ENCODE measurements at regions not wholly inside any gene's neighbourhood (a gene's known extent, or its start where the extent isn't known, plus 50 kb on each side); places are given as distances from the start of the nearest gene placed in this dataset.

- no peak for TF ChIP-seq CTCF (IDR thresholded peaks at IDR 0.05)
- Histone ChIP-seq H3K36me3 (no peaks in the 10 kb centered on the region), H3K4me1 (ENCODE audit: control insufficient read depth in 1 of 2, insufficient read depth in 1 of 2, low read depth in 1 of 2, low read length in 1 of 2) (no peaks in the 10 kb centered on the region), H3K27ac (no peak overlapping the region), H3K9me3 (no peaks in the 10 kb centered on the region), H3K27me3 (no peaks in the 10 kb centered on the region), H3K4me3 (ENCODE audit: low read depth in 1 of 2, low read length in 1 of 2) (no peak overlapping the region)
Observed at GRCh38 chr3:187906920-187907319, 161.7 kb upstream of the BCL6 start.

GRCh38 chr3:187909866-187910265 lies 164.6 kb upstream of the BCL6 start:
- TF ChIP-seq CTCF (IDR thresholded peaks at IDR 0.05): no peak

GRCh38 chr3:187912007-187912406 lies 166.7 kb upstream of the BCL6 start:
- TF ChIP-seq CTCF (IDR thresholded peaks at IDR 0.05): no peak
- H3K9me3 ChIP-seq: no peaks in the 10 kb centered on the region
- no peak overlapping the region for H3K4me3 ChIP-seq (ENCODE audit: low read depth in 1 of 2, low read length in 1 of 2)
- peaks cover 32 to 33% of the 10 kb centered on the region in 2 experiments for H3K4me1 ChIP-seq (ENCODE audit: control insufficient read depth in 1 of 2, insufficient read depth in 1 of 2, low read depth in 1 of 2, low read length in 1 of 2)
- H3K27me3 ChIP-seq: no peaks in the 10 kb centered on the region
- H3K27ac ChIP-seq: no peak overlapping the region
- H3K36me3 ChIP-seq: no peaks in the 10 kb centered on the region

More at GRCh38 chr3:187909866-187910265, 164.6 kb upstream of the BCL6 start:
- H3K27ac ChIP-seq: no peak overlapping the region
- H3K27me3 ChIP-seq: no peaks in the 10 kb centered on the region
- no peaks in the 10 kb centered on the region for H3K36me3 ChIP-seq
- no peaks in the 10 kb centered on the region for H3K9me3 ChIP-seq
- no peak overlapping the region for H3K4me3 ChIP-seq (ENCODE audit: low read depth in 1 of 2, low read length in 1 of 2)
- peaks cover 11% of the 10 kb centered on the region in 2 experiments for H3K4me1 ChIP-seq (ENCODE audit: control insufficient read depth in 1 of 2, insufficient read depth in 1 of 2, low read depth in 1 of 2, low read length in 1 of 2)

- Histone ChIP-seq H3K9me3 (no peaks in the 10 kb centered on the region), H3K36me3 (no peaks in the 10 kb centered on the region), H3K27me3 (no peaks in the 10 kb centered on the region), H3K4me3 (ENCODE audit: low read depth in 1 of 2, low read length in 1 of 2) (no peak overlapping the region), H3K27ac (peak overlapping the region; percentile 88), H3K4me1 (ENCODE audit: control insufficient read depth in 1 of 2, insufficient read depth in 1 of 2, low read depth in 1 of 2, low read length in 1 of 2) (peaks cover 48% of the 10 kb centered on the region in 2 experiments)
- no peak for TF ChIP-seq CTCF (IDR thresholded peaks at IDR 0.05)
Observed at GRCh38 chr3:187913617-187914033, 168.4 kb upstream of the BCL6 start.

GRCh38 chr3:187914231-187914630 lies 169.0 kb upstream of the BCL6 start:
- no peak for TF ChIP-seq CTCF (IDR thresholded peaks at IDR 0.05)
- no peaks in the 10 kb centered on the region for H3K27me3 ChIP-seq
- H3K27ac ChIP-seq: peak overlapping the region; percentile 88
- H3K36me3 ChIP-seq: no peaks in the 10 kb centered on the region
- peak overlapping the region in 1 of 2 experiments; percentile 22 for H3K4me3 ChIP-seq (ENCODE audit: low read depth in 1 of 2, low read length in 1 of 2)
- no peaks in the 10 kb centered on the region for H3K9me3 ChIP-seq
- H3K4me1 ChIP-seq (ENCODE audit: control insufficient read depth in 1 of 2, insufficient read depth in 1 of 2, low read depth in 1 of 2, low read length in 1 of 2): peaks cover 54% of the 10 kb centered on the region in 2 experiments

- H3K36me3 ChIP-seq: no peaks in the 10 kb centered on the region
- no peaks in the 10 kb centered on the region for H3K9me3 ChIP-seq
- H3K4me3 ChIP-seq (ENCODE audit: low read depth in 1 of 2, low read length in 1 of 2): no peak overlapping the region
- H3K27me3 ChIP-seq: no peaks in the 10 kb centered on the region
- H3K27ac ChIP-seq: peak overlapping the region; percentile 88
- no peak for TF ChIP-seq CTCF (IDR thresholded peaks at IDR 0.05)
- H3K4me1 ChIP-seq (ENCODE audit: control insufficient read depth in 1 of 2, insufficient read depth in 1 of 2, low read depth in 1 of 2, low read length in 1 of 2): peaks cover 63 to 69% of the 10 kb centered on the region in 2 experiments
Observed at GRCh38 chr3:187916072-187916471, 170.8 kb upstream of the BCL6 start.

Measured in neutrophil (primary cell).